SK-N-SH (cell line): ENCODE measurements at regions not wholly inside any gene's neighbourhood (a gene's known extent, or its start where the extent isn't known, plus 50 kb on each side); places are given as distances from the start of the nearest gene placed in this dataset.

ENCODE experiments used
- CTCF ChIP-seq: fragments of 200-600 bp; sonication (generic); IDR thresholded peaks from 2 replicates; pipeline ENCODE4 v1.6.1; 2017; ENCODE audit warnings: antibody characterized with exemption, mild to moderate bottlenecking, moderate library complexity
- FOSL2 ChIP-seq: IDR thresholded peaks from 2 replicates; pipeline ENCODE4 v1.4.0; 2012; ENCODE audit warnings: low read depth, mild to moderate bottlenecking, moderate library complexity, borderline replicate concordance
- GABPA ChIP-seq: IDR thresholded peaks from 2 replicates; pipeline ENCODE4 v1.4.0; 2012; ENCODE audit warnings: low read depth, mild to moderate bottlenecking
- YY1 ChIP-seq: IDR thresholded peaks from 2 replicates; pipeline ENCODE4 v1.4.0; 2012; ENCODE audit warnings: low read depth, mild to moderate bottlenecking
- ZBTB33 ChIP-seq: IDR thresholded peaks from 2 replicates; pipeline ENCODE4 v1.4.0; 2012; ENCODE audit warnings: low read depth, borderline replicate concordance

- TF ChIP-seq ZBTB33 = no peak
- TF ChIP-seq GABPA = no peak
- TF ChIP-seq FOSL2 = no peak
- no peak for TF ChIP-seq CTCF
- no peak for TF ChIP-seq YY1
These were observed 258.4 kb upstream of the AKR1E2 start for GRCh38 chr10:4567637-4568036.
